ENCODE measurements at regions not wholly inside any gene's neighbourhood (a gene's known extent, or its start where the extent isn't known, plus 50 kb on each side); places are given as distances from the start of the nearest gene placed in this dataset.

DNA sequence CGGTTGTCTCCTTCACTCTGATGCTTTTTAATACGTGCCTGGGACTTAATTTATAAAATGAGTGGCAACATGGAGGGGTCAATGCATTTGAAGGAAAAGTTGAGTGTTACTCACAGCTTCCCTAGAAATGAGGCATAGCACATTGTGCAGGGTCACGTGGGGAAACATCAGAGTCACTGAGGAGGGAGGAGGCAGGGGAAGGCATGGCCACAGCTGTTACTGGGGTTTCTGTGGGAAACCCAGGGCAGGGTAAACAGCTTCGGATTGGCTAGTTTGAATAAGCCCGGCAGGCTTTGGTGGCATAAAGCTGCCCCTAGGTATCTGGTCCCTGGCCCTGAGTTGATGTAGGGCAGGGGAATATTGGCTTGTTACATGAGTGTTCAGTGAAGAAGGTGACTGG, 98.9 kb upstream of the ST8SIA2 start:
- H3K36me3 Mint-ChIP-seq (ENCODE audit: low read depth, unreplicated experiment): no peaks in the 10 kb centered on the region

DNA sequence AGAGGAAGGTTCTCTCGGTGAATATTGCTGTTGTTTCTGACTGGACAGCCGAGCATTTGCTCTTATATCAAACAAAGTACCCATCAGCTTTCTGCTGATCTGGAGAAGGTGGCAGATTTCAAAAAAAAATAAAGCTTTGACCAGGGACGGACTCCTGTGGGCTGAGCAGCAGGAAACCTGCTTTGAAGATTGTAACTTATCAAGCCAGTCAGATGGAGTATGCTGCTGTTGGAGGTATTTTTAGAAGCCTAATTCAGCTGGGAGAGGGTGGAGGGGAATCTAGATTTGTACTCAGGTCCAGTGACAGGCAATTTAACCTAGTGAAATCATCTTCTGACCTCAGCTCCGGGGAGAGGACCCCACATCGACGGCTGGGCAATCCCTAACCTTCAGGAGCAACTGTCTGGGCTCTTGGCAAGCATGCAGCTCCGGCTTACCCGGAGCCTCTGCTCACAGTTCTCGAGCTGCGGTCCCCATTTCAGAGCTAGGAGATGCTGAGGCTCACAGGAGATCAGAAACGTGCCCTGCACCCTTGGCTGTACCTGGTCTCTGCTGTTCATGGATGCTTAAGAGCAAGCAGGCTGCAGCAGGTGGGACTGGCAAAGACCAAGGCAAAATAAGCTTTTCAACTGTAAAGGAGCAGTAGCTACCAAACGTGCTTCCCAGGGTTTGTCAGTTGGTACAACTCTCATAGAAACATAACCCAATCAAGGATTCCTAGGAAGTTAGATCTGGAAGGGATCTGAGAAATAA, 89.3 kb upstream of the ST8SIA2 start:
- H3K36me3 ChIP-seq (ENCODE audit: insufficient read depth, low read length): no peaks in the 10 kb centered on the region
- no peaks in the 10 kb centered on the region for H3K27me3 ChIP-seq (ENCODE audit: insufficient read depth, low read length)
- H3K9ac ChIP-seq (ENCODE audit: low read length): no peak overlapping the region
- TF ChIP-seq EZH2 (IDR thresholded peaks at IDR 0.05; ENCODE audit: insufficient read depth, low read length): no peak
- TF ChIP-seq, protein P1, sequence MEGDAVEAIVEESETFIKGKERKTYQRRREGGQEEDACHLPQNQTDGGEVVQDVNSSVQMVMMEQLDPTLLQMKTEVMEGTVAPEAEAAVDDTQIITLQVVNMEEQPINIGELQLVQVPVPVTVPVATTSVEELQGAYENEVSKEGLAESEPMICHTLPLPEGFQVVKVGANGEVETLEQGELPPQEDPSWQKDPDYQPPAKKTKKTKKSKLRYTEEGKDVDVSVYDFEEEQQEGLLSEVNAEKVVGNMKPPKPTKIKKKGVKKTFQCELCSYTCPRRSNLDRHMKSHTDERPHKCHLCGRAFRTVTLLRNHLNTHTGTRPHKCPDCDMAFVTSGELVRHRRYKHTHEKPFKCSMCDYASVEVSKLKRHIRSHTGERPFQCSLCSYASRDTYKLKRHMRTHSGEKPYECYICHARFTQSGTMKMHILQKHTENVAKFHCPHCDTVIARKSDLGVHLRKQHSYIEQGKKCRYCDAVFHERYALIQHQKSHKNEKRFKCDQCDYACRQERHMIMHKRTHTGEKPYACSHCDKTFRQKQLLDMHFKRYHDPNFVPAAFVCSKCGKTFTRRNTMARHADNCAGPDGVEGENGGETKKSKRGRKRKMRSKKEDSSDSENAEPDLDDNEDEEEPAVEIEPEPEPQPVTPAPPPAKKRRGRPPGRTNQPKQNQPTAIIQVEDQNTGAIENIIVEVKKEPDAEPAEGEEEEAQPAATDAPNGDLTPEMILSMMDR (IDR thresholded peaks at IDR 0.05; ENCODE audit: insufficient read depth, low read depth, low read length): no peak
- no peaks in the 10 kb centered on the region for H3K79me2 ChIP-seq (ENCODE audit: insufficient read depth, low read length)
- H3K4me3 ChIP-seq (ENCODE audit: insufficient read depth, low read depth, low read length): no peak overlapping the region
- peaks cover 2% of the 10 kb centered on the region for H3K36me3 Mint-ChIP-seq (ENCODE audit: low read depth, unreplicated experiment)
- no peaks in the 10 kb centered on the region for H3K9me3 ChIP-seq (ENCODE audit: insufficient read depth, low read depth, low read length)
- H3K4me1 ChIP-seq (ENCODE audit: insufficient read depth, low read length): no peaks in the 10 kb centered on the region
- no peak overlapping the region for H3K4me2 ChIP-seq (ENCODE audit: low read length)
- no peak for DNase-seq (ENCODE audit: low read depth)
- no peaks in the 10 kb centered on the region for H3K4me1 Mint-ChIP-seq (ENCODE audit: low read depth, unreplicated experiment)
- H3K27ac Mint-ChIP-seq (ENCODE audit: unreplicated experiment): no peak overlapping the region
- no peak for FAIRE-seq
- H3K27ac ChIP-seq (ENCODE audit: low read depth, low read length): no peak overlapping the region
- H4K20me1 ChIP-seq (ENCODE audit: insufficient read depth, low read length): no peaks in the 10 kb centered on the region
- no peak overlapping the region for H3K4me3 Mint-ChIP-seq (ENCODE audit: unreplicated experiment)
- H3K27me3 Mint-ChIP-seq (ENCODE audit: low read depth, unreplicated experiment): peaks cover 17% of the 10 kb centered on the region
- H2AFZ ChIP-seq (ENCODE audit: low read depth, low read length): no peak overlapping the region
- peaks cover 4% of the 10 kb centered on the region for H3K9me3 Mint-ChIP-seq (ENCODE audit: unreplicated experiment)

More for the DNA sequence above, 98.9 kb upstream of the ST8SIA2 start:
- Histone ChIP-seq H3K4me3 (ENCODE audit: insufficient read depth, low read depth, low read length) (no peak overlapping the region), H3K9ac (ENCODE audit: low read length) (no peak overlapping the region), H3K27me3 (ENCODE audit: insufficient read depth, low read length) (no peaks in the 10 kb centered on the region), H3K27ac (ENCODE audit: low read depth, low read length) (no peak overlapping the region), H4K20me1 (ENCODE audit: insufficient read depth, low read length) (no peaks in the 10 kb centered on the region), H3K79me2 (ENCODE audit: insufficient read depth, low read length) (no peaks in the 10 kb centered on the region), H3K36me3 (ENCODE audit: insufficient read depth, low read length) (no peaks in the 10 kb centered on the region), H2AFZ (ENCODE audit: low read depth, low read length) (no peak overlapping the region), H3K9me3 (ENCODE audit: insufficient read depth, low read depth, low read length) (no peaks in the 10 kb centered on the region), H3K4me2 (ENCODE audit: low read length) (no peak overlapping the region), H3K4me1 (ENCODE audit: insufficient read depth, low read length) (no peaks in the 10 kb centered on the region)
- Mint-ChIP-seq H3K27me3 (ENCODE audit: low read depth, unreplicated experiment) (peaks cover 14% of the 10 kb centered on the region), H3K27ac (ENCODE audit: unreplicated experiment) (no peak overlapping the region), H3K4me3 (ENCODE audit: unreplicated experiment) (no peak overlapping the region), H3K9me3 (ENCODE audit: unreplicated experiment) (peaks cover 6% of the 10 kb centered on the region), H3K4me1 (ENCODE audit: low read depth, unreplicated experiment) (no peaks in the 10 kb centered on the region)
- DNase-seq (ENCODE audit: low read depth) (no peak), FAIRE-seq (no peak)
- TF ChIP-seq EZH2 (IDR thresholded peaks at IDR 0.05; ENCODE audit: insufficient read depth, low read length): no peak
- TF ChIP-seq, protein P1 (IDR thresholded peaks at IDR 0.05; ENCODE audit: insufficient read depth, low read depth, low read length): no peak

DNA sequence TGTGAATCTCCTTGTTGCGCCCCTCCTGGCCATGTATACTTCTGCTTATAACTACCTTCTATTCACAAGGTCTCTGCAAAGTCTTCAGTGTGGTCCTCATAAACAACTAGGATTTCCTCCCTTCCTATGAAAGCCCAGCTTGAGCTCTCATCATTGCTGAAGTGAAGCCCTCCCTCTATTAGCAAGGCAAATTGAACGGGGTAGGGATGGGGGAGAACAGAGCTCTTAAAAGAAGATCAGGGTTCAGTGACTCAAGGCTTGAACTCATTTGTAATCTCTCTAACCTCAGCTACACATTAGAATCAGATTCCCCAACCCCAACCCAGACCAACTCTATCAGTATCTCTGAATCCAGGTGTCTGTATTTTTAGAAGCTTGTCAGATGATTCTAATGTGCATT, 88.3 kb upstream of the ST8SIA2 start:
- no peak overlapping the region for H3K4me2 ChIP-seq (ENCODE audit: low read length)
- H3K27me3 Mint-ChIP-seq (ENCODE audit: low read depth, unreplicated experiment): peaks cover 17% of the 10 kb centered on the region
- no peak for DNase-seq (ENCODE audit: low read depth)
- no peaks in the 10 kb centered on the region for H3K79me2 ChIP-seq (ENCODE audit: insufficient read depth, low read length)
- H3K4me3 ChIP-seq (ENCODE audit: insufficient read depth, low read depth, low read length): no peak overlapping the region
- peaks cover 2% of the 10 kb centered on the region for H3K36me3 Mint-ChIP-seq (ENCODE audit: low read depth, unreplicated experiment)
- no peak for TF ChIP-seq EZH2 (IDR thresholded peaks at IDR 0.05; ENCODE audit: insufficient read depth, low read length)
- TF ChIP-seq, protein P1 (IDR thresholded peaks at IDR 0.05; ENCODE audit: insufficient read depth, low read depth, low read length): no peak
- no peaks in the 10 kb centered on the region for H4K20me1 ChIP-seq (ENCODE audit: insufficient read depth, low read length)
- H2AFZ ChIP-seq (ENCODE audit: low read depth, low read length): no peak overlapping the region
- H3K27ac Mint-ChIP-seq (ENCODE audit: unreplicated experiment): no peak overlapping the region
- H3K9me3 Mint-ChIP-seq (ENCODE audit: unreplicated experiment): peaks cover 4% of the 10 kb centered on the region
- no peak overlapping the region for H3K4me3 Mint-ChIP-seq (ENCODE audit: unreplicated experiment)
- no peaks in the 10 kb centered on the region for H3K4me1 ChIP-seq (ENCODE audit: insufficient read depth, low read length)
- no peak for FAIRE-seq
- H3K4me1 Mint-ChIP-seq (ENCODE audit: low read depth, unreplicated experiment): no peaks in the 10 kb centered on the region
- no peaks in the 10 kb centered on the region for H3K27me3 ChIP-seq (ENCODE audit: insufficient read depth, low read length)
- no peak overlapping the region for H3K27ac ChIP-seq (ENCODE audit: low read depth, low read length)
- no peaks in the 10 kb centered on the region for H3K36me3 ChIP-seq (ENCODE audit: insufficient read depth, low read length)
- no peaks in the 10 kb centered on the region for H3K9me3 ChIP-seq (ENCODE audit: insufficient read depth, low read depth, low read length)
- no peak overlapping the region for H3K9ac ChIP-seq (ENCODE audit: low read length)
